CD14-positive monocyte (primary cell): ENCODE measurements at regions not wholly inside any gene's neighbourhood (a gene's known extent, or its start where the extent isn't known, plus 50 kb on each side); places are given as distances from the start of the nearest gene placed in this dataset.

Experiments
- DNase-seq, 3 donors: peaks; one replicate each; pipeline ENCODE4 v3.0.0-alpha.2; 2011 to 2022
- H2AFZ ChIP-seq: 2 replicates; pipeline ENCODE4 v1.6.0; 2012; ENCODE audit warnings: mild to moderate bottlenecking, low read depth, low read length, inconsistent platforms; ENCODE audit not compliant: insufficient read depth, poor library complexity, severe bottlenecking
- H3K27ac ChIP-seq, 2 donors: 1 replicate in 1 of 2; 2 replicates in 1 of 2; pipeline ENCODE4 v1.5.1; 2012 to 2013; ENCODE audit warnings: low read length in 2 of 2, control low read depth in 1 of 2, inconsistent platforms in 1 of 2, low read depth in 1 of 2, mild to moderate bottlenecking in 1 of 2
- H3K27me3 ChIP-seq, 2 donors: one replicate each; pipeline versions ENCODE4 v1.6.0 to v1.6.1; 2011 to 2013; ENCODE audit warnings: low read length in 2 of 2; ENCODE audit not compliant: control insufficient read depth in 2 of 2, insufficient read depth in 2 of 2
- H3K36me3 ChIP-seq, 2 donors: replicated peaks in 1 of 2; 1 replicate in 1 of 2; 2 replicates in 1 of 2; pipeline versions ENCODE4 v1.5.1 to v1.6.1; 2012 to 2013; ENCODE audit warnings: low read length in 2 of 2, control low read depth in 1 of 2, inconsistent platforms in 1 of 2, mild to moderate bottlenecking in 1 of 2; ENCODE audit not compliant: insufficient read depth in 2 of 2, control insufficient read depth in 1 of 2
- H3K4me1 ChIP-seq, 2 donors: 1 replicate in 1 of 2; 2 replicates in 1 of 2; pipeline versions ENCODE4 v1.5.1 to v1.6.1; 2012 to 2013; ENCODE audit warnings: low read length in 2 of 2, control low read depth in 1 of 2, inconsistent platforms in 1 of 2, mild to moderate bottlenecking in 1 of 2, moderate library complexity in 1 of 2; ENCODE audit not compliant: insufficient read depth in 2 of 2, control insufficient read depth in 1 of 2
- H3K4me2 ChIP-seq: replicated peaks from 2 replicates; pipeline ENCODE3; 2012; ENCODE audit warnings: low read length, moderate library complexity, mild to moderate bottlenecking; ENCODE audit not compliant: poor library complexity, severe bottlenecking; ENCODE audit errors: extremely low read depth
- H3K4me3 ChIP-seq, 3 experiments: fragments of 200-600 bp in 1 of 3; sonication (generic) in 1 of 3; replicated peaks in 1 of 3; 1 replicate in 2 of 3; 2 replicates in 1 of 3; pipeline ENCODE4 v1.5.1; 2011 to 2013; ENCODE audit warnings: low read length in 3 of 3, mild to moderate bottlenecking in 3 of 3, control low read depth in 2 of 3, low read depth in 2 of 3, inconsistent platforms in 1 of 3, moderate library complexity in 1 of 3
- H3K79me2 ChIP-seq: 2 replicates; pipeline ENCODE4 v1.6.0; 2012; ENCODE audit warnings: mild to moderate bottlenecking, control low read depth, inconsistent platforms, low read length, moderate library complexity; ENCODE audit not compliant: insufficient read depth
- H3K9ac ChIP-seq: 2 replicates; pipeline ENCODE4 v1.6.0; 2017; ENCODE audit warnings: low read length, mild to moderate bottlenecking; ENCODE audit not compliant: insufficient read depth, poor library complexity, severe bottlenecking
- H3K9me3 ChIP-seq, 2 donors: replicated peaks in 1 of 2; 1 replicate in 1 of 2; 2 replicates in 1 of 2; pipeline versions ENCODE4 v1.5.1 to v1.6.1; 2012 to 2013; ENCODE audit warnings: low read length in 2 of 2, control low read depth in 1 of 2; ENCODE audit not compliant: control insufficient read depth in 1 of 2, insufficient read depth in 1 of 2
- H4K20me1 ChIP-seq: 2 replicates; pipeline ENCODE4 v1.6.0; 2012; ENCODE audit warnings: mild to moderate bottlenecking, low read length, control low read depth, moderate library complexity; ENCODE audit not compliant: insufficient read depth
- H3K27ac Mint-ChIP-seq, 7 donors: one replicate each; pipeline ENCODE4 v1.8.0; 2020; ENCODE audit warnings: mild to moderate bottlenecking in 7 of 7, mixed read lengths in 7 of 7, moderate library complexity in 6 of 7, inconsistent platforms in 2 of 7
- H3K27me3 Mint-ChIP-seq, 3 donors: one replicate each; pipeline ENCODE4 v1.8.0; 2021 to 2022; ENCODE audit warnings: low read depth in 3 of 3, mild to moderate bottlenecking in 3 of 3, mixed read lengths in 3 of 3, moderate library complexity in 3 of 3, inconsistent platforms in 1 of 3
- H3K36me3 Mint-ChIP-seq, 2 donors: one replicate each; pipeline ENCODE4 v1.8.0; 2020; ENCODE audit warnings: mixed read lengths in 2 of 2, inconsistent platforms in 1 of 2, mild to moderate bottlenecking in 1 of 2
- H3K4me1 Mint-ChIP-seq: one replicate; pipeline ENCODE4 v1.8.0; 2020; ENCODE audit warnings: mild to moderate bottlenecking, mixed read lengths
- H3K4me3 Mint-ChIP-seq, 2 donors: one replicate each; pipeline ENCODE4 v1.8.0; 2020; ENCODE audit warnings: mild to moderate bottlenecking in 2 of 2, mixed read lengths in 2 of 2, moderate library complexity in 1 of 2
- H3K9me3 Mint-ChIP-seq, 7 donors: one replicate each; pipeline ENCODE4 v1.8.0; 2020 to 2022; ENCODE audit warnings: mixed read lengths in 7 of 7, mild to moderate bottlenecking in 6 of 7, moderate library complexity in 6 of 7, inconsistent platforms in 2 of 7
- CTCF ChIP-seq: fragments of 200-600 bp; IDR thresholded peaks from one replicate; pipeline ENCODE4 v1.8.0; 2022; ENCODE audit warnings: antibody characterized with exemption, mild to moderate bottlenecking
- WGBS: methylation state at CpG from one replicate; pipeline ENCODE4 v1.1.5; 2013; ENCODE audit warnings: missing lambda C conversion rate; ENCODE audit not compliant: insufficient coverage; 5-methylcytosine and 5-hydroxymethylcytosine counted together
- intact Hi-C, 2 donors: fragments of 100-400 bp; cut with micrococcal nuclease; formaldehyde crosslinking; loops; one replicate each; pipeline versions ENCODE4 v1.15.0 to v1.15.1; 2023

- no peak overlapping the region for H3K4me3 Mint-ChIP-seq
- intact Hi-C loops, result no loop called here
- peaks cover 0 to 2% (median 0%) of the 10 kb centered on the region in 7 donors for H3K9me3 Mint-ChIP-seq
- H3K36me3 Mint-ChIP-seq, result no peaks in the 10 kb centered on the region
- no peak overlapping the region for H3K4me2 ChIP-seq
- H3K4me1 Mint-ChIP-seq, result no peaks in the 10 kb centered on the region
- no peaks in the 10 kb centered on the region for H3K79me2 ChIP-seq
- H3K27ac Mint-ChIP-seq, result no peak overlapping the region
- no peaks in the 10 kb centered on the region for H3K36me3 ChIP-seq
- no peaks in the 10 kb centered on the region for H4K20me1 ChIP-seq
- H3K27me3 ChIP-seq, result no peaks in the 10 kb centered on the region
- WGBS, result no CpG with 5 or more reads among the region's 4 CpGs
- H3K4me3 ChIP-seq, result no peak overlapping the region
- H3K27ac ChIP-seq, result no peak overlapping the region
- no peaks in the 10 kb centered on the region for H3K9me3 ChIP-seq
- no peak for DNase-seq
- no peak overlapping the region for H2AFZ ChIP-seq
- TF ChIP-seq CTCF, result no peak
- no peaks in the 10 kb centered on the region for H3K4me1 ChIP-seq
- H3K9ac ChIP-seq, result no peak overlapping the region
- H3K27me3 Mint-ChIP-seq, result no peaks in the 10 kb centered on the region
Observed at GRCh38 chr11:80626721-80627120, 1185.9 kb upstream of the TENM4 start.

- intact Hi-C loops, result no loop called here
- no CpG with 5 or more reads among the region's 3 CpGs for WGBS
Observed at GRCh38 chr11:80625563-80625962, 1184.7 kb upstream of the TENM4 start.

More at GRCh38 chr11:80625563-80625962, 1184.7 kb upstream of the TENM4 start:
- no peaks in the 10 kb centered on the region for H4K20me1 ChIP-seq
- no peak overlapping the region for H3K27ac Mint-ChIP-seq
- H3K9ac ChIP-seq, result no peak overlapping the region
- no peaks in the 10 kb centered on the region for H3K9me3 ChIP-seq
- H3K27me3 ChIP-seq, result no peaks in the 10 kb centered on the region
- H3K36me3 ChIP-seq, result no peaks in the 10 kb centered on the region
- no peak overlapping the region for H2AFZ ChIP-seq
- H3K79me2 ChIP-seq, result no peaks in the 10 kb centered on the region
- H3K4me1 Mint-ChIP-seq, result no peaks in the 10 kb centered on the region
- no peak overlapping the region for H3K4me3 Mint-ChIP-seq
- no peak for DNase-seq
- H3K4me3 ChIP-seq, result no peak overlapping the region
- H3K27me3 Mint-ChIP-seq, result no peaks in the 10 kb centered on the region
- H3K4me1 ChIP-seq, result no peaks in the 10 kb centered on the region
- H3K9me3 Mint-ChIP-seq, result peaks cover 0 to 1% (median 0%) of the 10 kb centered on the region in 7 donors
- H3K36me3 Mint-ChIP-seq, result no peaks in the 10 kb centered on the region
- no peak for TF ChIP-seq CTCF
- H3K27ac ChIP-seq, result no peak overlapping the region
- H3K4me2 ChIP-seq, result no peak overlapping the region
